HL-60 (cell line): ENCODE measurements at regions not wholly inside any gene's neighbourhood (a gene's known extent, or its start where the extent isn't known, plus 50 kb on each side); places are given as distances from the start of the nearest gene placed in this dataset.

Experiments used
- DNase-seq, 2 experiments: peaks; one replicate each; pipeline ENCODE4 v3.0.0-alpha.2; 2010 to 2020; ENCODE audit warnings: low read depth in 1 of 2, low spot score in 1 of 2
- H3K27ac ChIP-seq: fragments of 250-450 bp; sonication (Bioruptor Pico); replicated peaks from 2 replicates; pipeline ENCODE4 v1.5.1; 2020; ENCODE audit warnings: mild to moderate bottlenecking, moderate library complexity
- H3K27me3 ChIP-seq: fragments of 250-450 bp; sonication (Bioruptor Pico); 2 replicates; pipeline ENCODE4 v1.5.1; 2021; ENCODE audit warnings: mild to moderate bottlenecking, moderate library complexity; ENCODE audit not compliant: insufficient read depth, poor library complexity, severe bottlenecking
- H3K4me3 ChIP-seq: replicated peaks from 2 replicates; pipeline ENCODE4 v1.5.1; 2011; ENCODE audit warnings: mild to moderate bottlenecking, control low read depth, low read length; ENCODE audit not compliant: insufficient read depth
- GABPA ChIP-seq: IDR thresholded peaks from 2 replicates; pipeline ENCODE4 v1.6.1; 2012; ENCODE audit warnings: low read depth
- POLR2AphosphoS5 ChIP-seq: IDR thresholded peaks from 2 replicates; pipeline ENCODE4 v1.6.1; 2012; ENCODE audit warnings: low read depth
- REST ChIP-seq: IDR thresholded peaks from 2 replicates; pipeline ENCODE4 v1.6.1; 2012; ENCODE audit warnings: low read depth; ENCODE audit not compliant: insufficient replicate concordance
- SPI1 ChIP-seq: IDR thresholded peaks from 2 replicates; pipeline ENCODE4 v1.6.1; 2012; ENCODE audit warnings: low read depth, mild to moderate bottlenecking, borderline replicate concordance
- TF ChIP-seq, protein P1 (sequence below): IDR thresholded peaks from one replicate; pipeline ENCODE4 v1.5.1; 2011; ENCODE audit warnings: low read length, control low read depth, inconsistent platforms; ENCODE audit not compliant: insufficient read depth

- no peak for DNase-seq
- TF ChIP-seq GABPA: no peak
- TF ChIP-seq POLR2AphosphoS5: no peak
- no peak for TF ChIP-seq SPI1
- no peak for TF ChIP-seq REST
- TF ChIP-seq, protein P1, sequence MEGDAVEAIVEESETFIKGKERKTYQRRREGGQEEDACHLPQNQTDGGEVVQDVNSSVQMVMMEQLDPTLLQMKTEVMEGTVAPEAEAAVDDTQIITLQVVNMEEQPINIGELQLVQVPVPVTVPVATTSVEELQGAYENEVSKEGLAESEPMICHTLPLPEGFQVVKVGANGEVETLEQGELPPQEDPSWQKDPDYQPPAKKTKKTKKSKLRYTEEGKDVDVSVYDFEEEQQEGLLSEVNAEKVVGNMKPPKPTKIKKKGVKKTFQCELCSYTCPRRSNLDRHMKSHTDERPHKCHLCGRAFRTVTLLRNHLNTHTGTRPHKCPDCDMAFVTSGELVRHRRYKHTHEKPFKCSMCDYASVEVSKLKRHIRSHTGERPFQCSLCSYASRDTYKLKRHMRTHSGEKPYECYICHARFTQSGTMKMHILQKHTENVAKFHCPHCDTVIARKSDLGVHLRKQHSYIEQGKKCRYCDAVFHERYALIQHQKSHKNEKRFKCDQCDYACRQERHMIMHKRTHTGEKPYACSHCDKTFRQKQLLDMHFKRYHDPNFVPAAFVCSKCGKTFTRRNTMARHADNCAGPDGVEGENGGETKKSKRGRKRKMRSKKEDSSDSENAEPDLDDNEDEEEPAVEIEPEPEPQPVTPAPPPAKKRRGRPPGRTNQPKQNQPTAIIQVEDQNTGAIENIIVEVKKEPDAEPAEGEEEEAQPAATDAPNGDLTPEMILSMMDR: no peak
- no peak overlapping the region for H3K27ac ChIP-seq
- H3K27me3 ChIP-seq: no peaks in the 10 kb centered on the region
- no peak overlapping the region for H3K4me3 ChIP-seq
These were observed 395.7 kb upstream of the SLC24A2 start for GRCh38 chr9:20184541-20184940.

GRCh38 chr9:20178679-20179078, 389.8 kb upstream of the SLC24A2 start:
- DNase-seq: no peak
- Histone ChIP-seq H3K4me3 (no peak overlapping the region), H3K27ac (no peak overlapping the region), H3K27me3 (no peaks in the 10 kb centered on the region)
- TF ChIP-seq, protein P1: no peak
- TF ChIP-seq SPI1 (no peak), GABPA (no peak), POLR2AphosphoS5 (no peak), REST (no peak)

DNA sequence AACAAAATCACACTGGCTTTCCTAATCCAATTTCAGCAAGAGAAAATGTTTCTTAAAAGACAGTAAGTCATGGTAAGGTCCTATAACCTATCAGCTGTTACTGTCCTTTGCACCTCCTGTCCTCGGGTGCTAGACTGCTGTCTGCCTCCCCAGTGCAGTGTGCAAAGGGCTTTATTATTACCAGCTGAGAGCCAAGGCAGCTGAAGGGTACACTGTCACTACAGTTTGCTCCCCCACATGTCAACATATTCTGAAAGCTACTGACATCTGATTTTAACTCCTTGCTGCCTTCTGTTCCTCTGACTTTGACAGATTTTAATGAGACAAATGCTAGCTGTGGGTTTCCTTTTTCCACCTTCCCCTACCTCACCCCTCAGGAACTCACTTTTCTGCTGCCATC, 389.4 kb upstream of the SLC24A2 start:
- no peak for DNase-seq
- H3K27me3 ChIP-seq: no peaks in the 10 kb centered on the region
- H3K27ac ChIP-seq: no peak overlapping the region
- no peak overlapping the region for H3K4me3 ChIP-seq
- no peak for TF ChIP-seq REST
- no peak for TF ChIP-seq SPI1
- TF ChIP-seq POLR2AphosphoS5: no peak
- TF ChIP-seq GABPA: no peak
- TF ChIP-seq, protein P1: no peak
